GM19328 (cell line): ENCODE measurements at regions not wholly inside any gene's neighbourhood (a gene's known extent, or its start where the extent isn't known, plus 50 kb on each side); places are given as distances from the start of the nearest gene placed in this dataset.
"Not testable (repeated sequence)": the region's sequence is repeated elsewhere in the genome, so short reads cannot be mapped to it uniquely, and the experiment has no call there.

ENCODE experiments used
- ATAC-seq: cut with Tn5 transposase; IDR thresholded peaks from one replicate; pipeline ENCODE4 v1.9.1; 2021; ENCODE audit warnings: mild to moderate bottlenecking, moderate library complexity; ENCODE audit not compliant: unreplicated experiment

DNA sequence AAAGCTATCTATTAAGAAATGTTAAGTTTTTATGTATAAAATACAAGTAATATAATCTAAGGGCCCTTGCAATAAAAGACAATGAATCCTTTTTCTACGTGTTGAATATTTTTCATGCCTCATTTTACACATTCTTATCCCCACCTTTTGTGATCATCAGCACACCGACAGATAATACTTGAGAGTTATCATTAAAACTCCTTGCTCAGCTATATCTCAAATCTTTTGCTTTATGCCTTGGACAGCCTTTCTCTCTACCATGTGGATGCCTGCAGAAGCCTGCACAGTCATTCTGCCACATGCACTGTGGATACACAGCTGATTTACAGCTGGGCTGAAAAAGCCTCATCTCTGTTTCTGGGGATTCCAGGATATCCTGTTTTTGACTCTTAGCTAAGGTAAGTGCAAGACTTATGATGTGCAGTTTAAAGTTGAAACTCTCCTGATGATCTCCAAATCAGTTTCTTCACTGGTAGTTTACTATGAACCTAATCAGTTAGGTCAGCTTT, 1565.1 kb downstream of the SI start:
- ATAC-seq = no peak

DNA sequence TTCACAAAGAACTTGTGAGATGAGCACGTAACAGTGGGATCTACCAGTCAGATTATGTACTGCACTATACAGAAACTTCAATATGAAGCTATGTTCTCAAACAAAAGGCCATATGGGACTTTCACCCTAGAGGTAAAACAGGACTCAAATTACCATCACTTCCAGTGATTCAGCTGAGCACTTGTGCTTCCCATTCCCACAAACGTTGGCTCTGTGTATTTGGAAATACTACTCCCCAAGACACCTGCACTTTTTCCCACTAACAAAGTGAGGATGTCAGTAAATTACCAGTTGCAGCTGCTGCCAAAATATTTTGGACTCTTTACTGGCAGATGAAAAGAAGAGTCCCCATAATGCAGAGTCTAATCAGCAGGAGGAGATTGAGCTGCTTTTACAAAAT, 1570.1 kb downstream of the SI start:
- ATAC-seq = no peak

GRCh38 chr3:163504974-163505373, 1573.3 kb downstream of the SI start:
- ATAC-seq = no peak

GRCh38 chr3:163499736-163500219, 1578.5 kb downstream of the SI start:
- not testable (repeated sequence) for ATAC-seq

- not testable (repeated sequence) for ATAC-seq
Observed at GRCh38 chr3:163498842-163499735, 1579.2 kb downstream of the SI start.

GRCh38 chr3:163491714-163492113, 1586.6 kb downstream of the SI start:
- no peak for ATAC-seq

DNA sequence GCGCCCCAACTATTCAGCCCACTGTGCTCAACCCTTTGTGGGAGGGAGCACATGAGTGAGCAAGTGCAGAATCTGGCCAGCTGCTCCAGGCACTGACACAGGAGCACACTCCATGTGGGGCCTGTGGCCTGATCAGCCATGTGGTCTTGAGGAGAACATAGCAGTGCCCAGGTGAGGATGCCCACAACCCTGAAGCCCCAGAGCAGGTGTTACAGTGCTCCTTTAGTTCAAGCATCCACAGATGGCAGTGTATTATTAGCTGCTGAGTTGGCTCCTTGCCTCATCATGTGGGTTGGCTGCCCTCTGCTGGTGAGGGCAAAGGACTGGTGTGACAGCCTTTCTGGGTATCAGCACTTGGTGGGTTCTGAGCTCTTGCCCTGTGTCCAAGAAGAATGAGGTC, 1588.2 kb downstream of the SI start:
- ATAC-seq = peak; percentile 80

- no peak for ATAC-seq
Observed at GRCh38 chr3:163482695-163483094, 1595.6 kb downstream of the SI start.

DNA sequence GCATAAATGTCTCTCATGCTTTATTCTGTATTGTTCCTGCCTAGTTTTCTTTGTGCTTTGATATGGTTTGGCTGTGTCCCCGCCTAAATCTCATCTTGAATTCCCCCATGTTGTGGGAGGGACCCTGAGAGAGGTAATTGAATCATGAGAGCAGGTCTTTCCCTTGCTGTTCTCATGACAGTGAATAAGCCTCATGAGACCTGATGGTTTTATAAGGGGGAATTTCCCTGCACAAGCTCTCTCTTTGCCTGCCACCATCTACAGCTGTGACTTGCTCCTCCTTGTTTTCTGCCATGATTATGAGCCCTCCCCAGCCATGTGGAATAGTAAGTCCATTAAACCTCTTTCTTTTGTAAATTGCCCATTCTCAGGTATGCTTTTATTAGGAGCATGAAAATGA, 1596.6 kb downstream of the SI start:
- ATAC-seq = no peak

DNA sequence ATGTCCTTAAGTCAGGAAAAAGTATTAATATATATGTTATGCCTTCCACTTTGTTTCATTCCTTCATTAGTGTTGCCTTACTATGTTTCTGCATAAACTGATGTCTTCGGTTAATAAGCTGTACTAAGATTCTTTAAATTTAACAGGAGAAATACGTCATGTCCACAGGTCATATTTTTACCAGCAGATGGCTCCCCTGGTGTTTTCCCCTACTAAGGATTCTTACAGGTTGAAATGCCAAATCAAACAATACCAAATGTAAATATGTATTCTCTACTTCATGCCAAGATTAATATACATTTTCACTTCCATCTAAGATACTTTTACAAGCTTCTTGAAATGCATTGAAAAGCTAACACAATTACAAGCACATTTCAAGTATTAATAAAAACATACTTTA, 1602.1 kb downstream of the SI start:
- no peak for ATAC-seq

DNA sequence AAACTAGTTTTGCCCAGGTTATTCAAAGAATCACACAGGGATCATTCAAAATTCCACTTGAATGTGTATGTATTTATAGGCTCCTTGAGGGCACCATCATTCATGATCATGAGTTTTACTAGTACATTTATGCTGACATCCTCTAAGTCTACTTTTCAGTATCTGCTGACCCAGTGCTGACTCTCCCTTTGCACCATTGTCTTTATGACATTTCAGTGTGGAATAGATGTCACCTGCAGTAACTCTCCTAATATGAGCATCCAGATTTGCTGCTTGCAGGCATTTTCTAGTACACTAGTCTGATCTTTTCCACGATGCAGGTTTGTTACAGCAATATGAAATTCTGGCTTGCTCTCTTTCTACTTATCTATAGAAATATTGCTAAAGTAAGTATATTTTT, 1603.5 kb downstream of the SI start:
- ATAC-seq = no peak

GRCh38 chr3:163468531-163469335, 1609.6 kb downstream of the SI start:
- ATAC-seq = no peak

GRCh38 chr3:163462446-163462845, 1615.8 kb downstream of the SI start:
- ATAC-seq = no peak

- no peak for ATAC-seq
Observed at GRCh38 chr3:163450698-163451097, 1627.6 kb downstream of the SI start.

DNA sequence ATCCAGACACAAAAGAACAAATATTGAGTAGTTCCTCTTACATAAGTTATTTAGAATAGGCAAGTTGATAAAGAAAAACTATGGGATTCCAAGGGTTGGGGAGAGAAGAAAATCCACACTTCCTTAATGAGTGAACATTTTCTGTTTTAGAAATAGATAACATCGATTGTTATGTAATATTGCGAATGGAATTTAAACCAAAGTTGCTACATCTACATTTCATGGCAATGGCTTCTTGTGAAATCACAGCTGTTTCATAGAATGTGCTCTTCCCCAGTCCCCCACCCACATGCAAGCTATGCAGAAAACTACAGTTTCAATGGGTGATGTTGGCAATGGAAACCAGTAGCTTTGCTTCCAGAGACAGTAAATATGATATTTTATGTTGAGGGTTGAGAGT, 1639.5 kb downstream of the SI start:
- no peak for ATAC-seq

DNA sequence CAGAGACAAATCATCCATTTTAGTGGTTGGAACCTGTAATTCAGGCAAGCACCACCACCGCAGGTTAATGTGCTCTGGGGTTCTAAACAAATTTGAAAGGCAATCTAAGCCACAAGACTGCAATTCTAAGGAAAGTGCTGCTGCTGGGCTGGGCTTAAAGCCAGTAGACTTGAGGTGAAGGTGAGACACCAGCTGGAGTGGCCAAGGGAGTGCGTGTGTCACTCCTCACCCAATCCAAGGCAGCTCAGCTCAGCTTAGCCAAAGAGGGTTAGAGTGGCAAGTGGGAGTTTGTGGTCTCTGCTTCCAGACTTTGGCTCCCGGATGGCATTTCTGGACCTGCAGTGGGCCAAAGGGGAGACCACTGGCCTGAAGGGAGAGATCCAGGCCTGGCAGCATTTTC, 1655.6 kb downstream of the SI start:
- ATAC-seq = no peak

DNA sequence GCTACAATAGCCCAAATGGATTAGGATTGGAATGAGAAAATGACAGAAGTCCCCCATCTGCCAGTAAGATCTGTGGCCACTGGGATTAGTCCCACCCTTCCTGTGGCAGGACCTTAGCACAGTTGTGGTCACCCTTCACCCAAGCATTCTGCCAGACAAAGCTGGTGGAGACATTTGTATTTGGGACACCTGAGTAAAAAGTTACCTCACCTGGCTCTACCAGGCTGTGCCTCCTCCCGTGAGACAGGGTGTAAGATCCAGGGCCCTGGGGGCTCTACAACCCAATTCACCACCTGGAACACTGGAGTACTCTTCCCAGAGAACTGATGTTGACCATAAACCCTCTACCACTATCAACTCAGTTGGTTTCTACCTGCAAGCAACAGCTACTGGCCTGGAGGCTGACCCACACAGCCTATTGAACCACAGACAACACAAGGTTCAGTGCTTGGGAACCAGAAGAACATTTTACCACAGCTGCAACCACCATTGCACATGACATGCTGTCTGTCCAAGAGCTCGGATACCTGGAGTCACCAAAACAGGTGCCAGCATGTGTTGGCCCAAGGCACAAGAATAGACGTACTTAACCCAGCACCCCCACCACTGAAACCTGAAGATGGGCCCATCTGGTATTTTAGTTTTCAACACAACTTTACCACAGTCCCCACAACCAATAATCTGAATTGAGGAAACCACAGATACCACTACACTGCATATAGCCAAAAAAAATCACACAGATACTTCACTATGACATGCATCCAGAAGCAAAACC, 1686.7 kb downstream of the SI start:
- ATAC-seq = no peak

DNA sequence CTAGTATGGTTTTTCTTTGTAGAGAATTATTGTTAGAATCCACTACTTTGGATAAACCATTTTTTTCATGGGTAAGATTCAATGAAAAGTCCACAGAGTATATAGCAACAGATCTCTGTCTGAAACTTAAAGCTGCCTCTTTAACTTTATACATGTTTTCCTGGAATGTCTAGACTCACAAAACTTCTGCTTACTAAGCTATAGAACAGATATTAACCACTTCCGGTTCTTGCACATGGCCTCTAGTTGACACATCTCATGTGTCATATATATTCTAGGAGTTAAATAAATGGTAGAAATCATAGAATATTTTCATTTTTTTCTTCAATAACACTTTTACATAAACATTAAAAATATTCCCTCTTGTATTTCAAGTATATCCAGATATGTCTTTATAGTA, 1693.9 kb downstream of the SI start:
- no peak for ATAC-seq

- no peak for ATAC-seq
Observed at GRCh38 chr3:163382183-163382582, 1696.1 kb downstream of the SI start.

- no peak for ATAC-seq
Observed at GRCh38 chr3:163368168-163368567, 1710.1 kb downstream of the SI start.

- no peak for ATAC-seq
Observed at GRCh38 chr3:163364717-163365116, 1713.6 kb downstream of the SI start.
